Esophagus muscularis mucosa (tissue), 3 donors: ENCODE measurements at regions not wholly inside any gene's neighbourhood (a gene's known extent, or its start where the extent isn't known, plus 50 kb on each side); places are given as distances from the start of the nearest gene placed in this dataset.

Source experiments
- POLR2A ChIP-seq: fragments of 450-650 bp; IDR thresholded peaks from one replicate; pipeline ENCODE4 v1.6.1; 2017; ENCODE audit warnings: antibody characterized with exemption, moderate library complexity, mild to moderate bottlenecking, low read depth
- TF ChIP-seq, protein P1 (sequence below), 3 experiments: fragments of 200-600 bp in 2 of 3; fragments of 450-650 bp in 1 of 3; sonication (generic) in 2 of 3; IDR thresholded peaks; one replicate each; pipeline ENCODE4 v1.5.1; 2017 to 2019; ENCODE audit warnings: antibody characterized with exemption in 3 of 3, mild to moderate bottlenecking in 2 of 3, moderate library complexity in 1 of 3

GRCh38 chr19:5220866-5221265 lies 119.7 kb downstream of the PTPRS start:
- TF ChIP-seq, protein P1, sequence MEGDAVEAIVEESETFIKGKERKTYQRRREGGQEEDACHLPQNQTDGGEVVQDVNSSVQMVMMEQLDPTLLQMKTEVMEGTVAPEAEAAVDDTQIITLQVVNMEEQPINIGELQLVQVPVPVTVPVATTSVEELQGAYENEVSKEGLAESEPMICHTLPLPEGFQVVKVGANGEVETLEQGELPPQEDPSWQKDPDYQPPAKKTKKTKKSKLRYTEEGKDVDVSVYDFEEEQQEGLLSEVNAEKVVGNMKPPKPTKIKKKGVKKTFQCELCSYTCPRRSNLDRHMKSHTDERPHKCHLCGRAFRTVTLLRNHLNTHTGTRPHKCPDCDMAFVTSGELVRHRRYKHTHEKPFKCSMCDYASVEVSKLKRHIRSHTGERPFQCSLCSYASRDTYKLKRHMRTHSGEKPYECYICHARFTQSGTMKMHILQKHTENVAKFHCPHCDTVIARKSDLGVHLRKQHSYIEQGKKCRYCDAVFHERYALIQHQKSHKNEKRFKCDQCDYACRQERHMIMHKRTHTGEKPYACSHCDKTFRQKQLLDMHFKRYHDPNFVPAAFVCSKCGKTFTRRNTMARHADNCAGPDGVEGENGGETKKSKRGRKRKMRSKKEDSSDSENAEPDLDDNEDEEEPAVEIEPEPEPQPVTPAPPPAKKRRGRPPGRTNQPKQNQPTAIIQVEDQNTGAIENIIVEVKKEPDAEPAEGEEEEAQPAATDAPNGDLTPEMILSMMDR (IDR thresholded peaks at IDR 0.05), result no peak
- TF ChIP-seq POLR2A, result no peak
